ENCODE measurements at regions not wholly inside any gene's neighbourhood (a gene's known extent, or its start where the extent isn't known, plus 50 kb on each side); places are given as distances from the start of the nearest gene placed in this dataset.

GRCh38 chr17:73758245-73758644, 114.0 kb upstream of the SDK2 start:
- DNase-seq (no peak), ATAC-seq (no peak)
- H3K36me3 ChIP-seq = no peaks in the 10 kb centered on the region
- no peak overlapping the region for H3K27ac ChIP-seq
- intact Hi-C loops (cut with DNase I) = no loop called here
- H3K4me3 ChIP-seq = no peak overlapping the region
- WGBS (ENCODE audit: insufficient coverage, low coverage, low lambda C conversion rate, missing lambda C conversion rate) = 49% methylated on average over 7 of the region's 7 CpGs
- no peaks in the 10 kb centered on the region for H3K27me3 ChIP-seq
- no peaks in the 10 kb centered on the region for H3K4me1 ChIP-seq
- no peak for TF ChIP-seq CTCF (IDR thresholded peaks at IDR 0.05)
- no peak for TF ChIP-seq POLR2A (IDR thresholded peaks at IDR 0.05)
- H3K9me3 ChIP-seq = no peaks in the 10 kb centered on the region

GRCh38 chr17:73759324-73759723, 115.1 kb upstream of the SDK2 start:
- TF ChIP-seq CTCF (IDR thresholded peaks at IDR 0.05) (no peak), POLR2A (IDR thresholded peaks at IDR 0.05) (no peak)
- WGBS (ENCODE audit: insufficient coverage, low coverage, low lambda C conversion rate, missing lambda C conversion rate) = 33% methylated on average over 7 of the region's 8 CpGs
- H3K4me3 ChIP-seq = no peak overlapping the region
- DNase-seq = no peak
- no peaks in the 10 kb centered on the region for H3K27me3 ChIP-seq
- no peak for ATAC-seq
- no peaks in the 10 kb centered on the region for H3K36me3 ChIP-seq
- intact Hi-C loops (cut with DNase I) = no loop called here
- H3K9me3 ChIP-seq = no peaks in the 10 kb centered on the region
- no peaks in the 10 kb centered on the region for H3K4me1 ChIP-seq
- no peak overlapping the region for H3K27ac ChIP-seq

GRCh38 chr17:73759734-73760438, 115.6 kb upstream of the SDK2 start:
- no peak for TF ChIP-seq POLR2A (IDR thresholded peaks at IDR 0.05)
- TF ChIP-seq CTCF (IDR thresholded peaks at IDR 0.05) = no peak
- no peaks in the 10 kb centered on the region for H3K36me3 ChIP-seq
- H3K9me3 ChIP-seq = no peaks in the 10 kb centered on the region
- H3K4me1 ChIP-seq = no peaks in the 10 kb centered on the region
- DNase-seq (no peak), ATAC-seq (no peak)
- no peak overlapping the region for H3K4me3 ChIP-seq
- no peaks in the 10 kb centered on the region for H3K27me3 ChIP-seq
- no peak overlapping the region for H3K27ac ChIP-seq
- 71% methylated on average over 12 of the region's 18 CpGs for WGBS (ENCODE audit: insufficient coverage, low coverage, low lambda C conversion rate, missing lambda C conversion rate)
- intact Hi-C loops (cut with DNase I) = no loop called here

GRCh38 chr17:73760439-73760758, 116.2 kb upstream of the SDK2 start:
- H3K4me3 ChIP-seq = no peak overlapping the region
- no peaks in the 10 kb centered on the region for H3K4me1 ChIP-seq
- no peaks in the 10 kb centered on the region for H3K9me3 ChIP-seq
- no peaks in the 10 kb centered on the region for H3K36me3 ChIP-seq
- 83% methylated on average over 3 of the region's 5 CpGs for WGBS (ENCODE audit: insufficient coverage, low coverage, low lambda C conversion rate, missing lambda C conversion rate)
- DNase-seq (no peak), ATAC-seq (no peak)
- H3K27ac ChIP-seq = no peak overlapping the region
- intact Hi-C loops (cut with DNase I) = no loop called here
- TF ChIP-seq CTCF (IDR thresholded peaks at IDR 0.05) = no peak
- no peak for TF ChIP-seq POLR2A (IDR thresholded peaks at IDR 0.05)
- H3K27me3 ChIP-seq = no peaks in the 10 kb centered on the region

Data from right lobe of liver (tissue), 6 donors.